Muscle layer of colon (tissue), 2 donors: ENCODE measurements at regions not wholly inside any gene's neighbourhood (a gene's known extent, or its start where the extent isn't known, plus 50 kb on each side); places are given as distances from the start of the nearest gene placed in this dataset.

Experiments used
- H3K27ac ChIP-seq: one replicate; pipeline ENCODE4 v1.7.0; 2013; ENCODE audit warnings: low read depth, mild to moderate bottlenecking, low read length, moderate library complexity
- H3K27me3 ChIP-seq, 2 donors: one replicate each; pipeline ENCODE4 v1.7.0; 2013; ENCODE audit warnings: low read length in 2 of 2, mild to moderate bottlenecking in 2 of 2; ENCODE audit not compliant: insufficient read depth in 2 of 2, control insufficient read depth in 1 of 2
- H3K36me3 ChIP-seq: one replicate; pipeline ENCODE4 v1.7.0; 2013; ENCODE audit warnings: mild to moderate bottlenecking, low read length; ENCODE audit not compliant: insufficient read depth
- H3K4me1 ChIP-seq: one replicate; pipeline ENCODE4 v1.7.0; 2013; ENCODE audit warnings: mild to moderate bottlenecking, low read length; ENCODE audit not compliant: insufficient read depth
- H3K4me3 ChIP-seq, 2 donors: one replicate each; pipeline ENCODE4 v1.7.0; 2013; ENCODE audit warnings: low read length in 2 of 2, low read depth in 1 of 2, mild to moderate bottlenecking in 1 of 2, moderate library complexity in 1 of 2
- H3K9ac ChIP-seq: one replicate; pipeline ENCODE4 v1.7.0; 2013; ENCODE audit warnings: low read length
- H3K9me3 ChIP-seq: one replicate; pipeline ENCODE4 v1.7.0; 2013; ENCODE audit warnings: mild to moderate bottlenecking, low read length
- donor health status: abdominal sarcoma.
- donor health status: Adenocarcinoma of cecum.

GRCh38 chr18:78743078-78743477 is 236.5 kb upstream of the SALL3 start:
- Histone ChIP-seq H3K27me3 (no peaks in the 10 kb centered on the region), H3K36me3 (no peaks in the 10 kb centered on the region)

DNA sequence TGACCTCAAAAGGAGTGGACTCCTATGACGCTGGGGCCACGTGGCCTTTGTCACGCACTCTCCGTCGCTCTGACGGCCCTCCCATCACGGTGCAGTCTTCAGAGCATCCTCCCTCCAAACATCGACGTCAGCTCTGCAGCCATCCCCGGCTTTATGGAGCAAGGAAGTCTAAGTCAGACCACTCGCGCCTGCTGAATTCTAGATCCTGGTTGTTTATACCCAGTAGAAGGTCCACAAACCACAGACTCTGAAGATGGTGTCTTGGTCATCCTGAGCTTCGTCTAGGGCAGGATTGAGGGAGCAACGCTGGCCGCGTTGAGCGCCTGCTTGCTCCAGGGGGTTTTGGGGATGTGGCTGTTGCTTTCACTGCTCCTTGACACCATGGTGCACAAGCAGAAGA is 228.0 kb upstream of the SALL3 start:
- Histone ChIP-seq H3K36me3 (no peaks in the 10 kb centered on the region), H3K9me3 (no peaks in the 10 kb centered on the region), H3K4me3 (no peak overlapping the region), H3K27ac (no peak overlapping the region), H3K4me1 (no peaks in the 10 kb centered on the region), H3K9ac (no peak overlapping the region), H3K27me3 (peaks cover 0 to 6% of the 10 kb centered on the region in 2 donors)

More at GRCh38 chr18:78743078-78743477, 236.5 kb upstream of the SALL3 start:
- Histone ChIP-seq H3K4me3 (no peak overlapping the region), H3K27ac (no peak overlapping the region), H3K4me1 (no peaks in the 10 kb centered on the region), H3K9me3 (no peaks in the 10 kb centered on the region), H3K9ac (no peak overlapping the region)

DNA sequence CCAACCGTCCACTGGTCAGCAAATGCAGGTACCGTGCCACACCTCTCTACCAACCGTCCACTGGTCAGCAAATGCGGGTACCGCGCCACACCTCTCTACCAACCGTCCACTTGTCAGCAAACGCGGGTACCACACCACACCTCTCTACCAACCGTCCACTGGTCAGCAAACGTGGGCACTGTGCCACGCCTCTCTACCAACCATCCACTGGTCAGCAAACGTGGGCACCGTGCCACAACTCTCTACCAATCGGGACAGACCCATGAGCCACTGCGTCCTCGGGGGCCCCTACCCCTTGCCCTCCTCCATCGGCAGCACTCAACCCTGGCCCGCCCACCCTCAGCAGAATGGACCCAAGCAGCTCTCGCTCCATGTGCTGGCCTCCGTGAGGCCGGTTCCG is 226.4 kb upstream of the SALL3 start:
- Histone ChIP-seq H3K4me3 (no peak overlapping the region), H3K4me1 (no peaks in the 10 kb centered on the region), H3K27ac (no peak overlapping the region), H3K36me3 (no peaks in the 10 kb centered on the region), H3K27me3 (peaks cover 0 to 6% of the 10 kb centered on the region in 2 donors), H3K9me3 (no peaks in the 10 kb centered on the region), H3K9ac (no peak overlapping the region)

GRCh38 chr18:78754311-78755043 is 225.1 kb upstream of the SALL3 start:
- H3K9ac ChIP-seq, result no peak overlapping the region
- H3K9me3 ChIP-seq, result no peaks in the 10 kb centered on the region
- no peaks in the 10 kb centered on the region for H3K4me1 ChIP-seq
- H3K27ac ChIP-seq, result no peak overlapping the region
- no peak overlapping the region for H3K4me3 ChIP-seq
- H3K36me3 ChIP-seq, result no peaks in the 10 kb centered on the region
- H3K27me3 ChIP-seq, result peaks cover 0 to 6% of the 10 kb centered on the region in 2 donors

GRCh38 chr18:78757014-78757413 is 222.6 kb upstream of the SALL3 start:
- no peak overlapping the region for H3K4me3 ChIP-seq
- no peak overlapping the region for H3K27ac ChIP-seq
- H3K4me1 ChIP-seq, result no peaks in the 10 kb centered on the region

DNA sequence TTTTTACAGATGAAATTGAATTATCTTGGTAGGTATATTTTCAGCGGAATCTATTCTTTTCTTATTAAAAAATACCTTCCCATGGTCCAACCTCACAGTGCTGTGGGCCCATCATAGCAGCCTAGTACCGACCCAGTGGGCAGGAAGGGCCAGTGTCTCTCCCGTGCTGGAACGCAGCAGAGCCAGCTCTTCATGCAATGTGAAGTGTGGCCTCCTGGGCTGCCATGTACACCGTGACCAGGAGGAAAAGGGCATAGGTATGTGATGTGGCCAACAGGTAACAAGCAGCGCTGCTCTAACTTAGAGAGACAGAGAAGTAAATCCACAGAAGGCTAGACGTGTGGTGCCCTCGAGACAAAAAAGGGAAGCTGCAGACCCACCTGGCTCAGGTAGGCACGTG is 221.1 kb upstream of the SALL3 start:
- no peaks in the 10 kb centered on the region for H3K36me3 ChIP-seq
- H3K27ac ChIP-seq, result no peak overlapping the region
- H3K27me3 ChIP-seq, result peaks cover 0 to 6% of the 10 kb centered on the region in 2 donors
- H3K9me3 ChIP-seq, result no peaks in the 10 kb centered on the region
- H3K9ac ChIP-seq, result no peak overlapping the region
- no peaks in the 10 kb centered on the region for H3K4me1 ChIP-seq
- H3K4me3 ChIP-seq, result no peak overlapping the region

More at GRCh38 chr18:78757014-78757413, 222.6 kb upstream of the SALL3 start:
- Histone ChIP-seq H3K27me3 (peaks cover 0 to 6% of the 10 kb centered on the region in 2 donors), H3K9ac (no peak overlapping the region), H3K36me3 (no peaks in the 10 kb centered on the region), H3K9me3 (no peaks in the 10 kb centered on the region)

DNA sequence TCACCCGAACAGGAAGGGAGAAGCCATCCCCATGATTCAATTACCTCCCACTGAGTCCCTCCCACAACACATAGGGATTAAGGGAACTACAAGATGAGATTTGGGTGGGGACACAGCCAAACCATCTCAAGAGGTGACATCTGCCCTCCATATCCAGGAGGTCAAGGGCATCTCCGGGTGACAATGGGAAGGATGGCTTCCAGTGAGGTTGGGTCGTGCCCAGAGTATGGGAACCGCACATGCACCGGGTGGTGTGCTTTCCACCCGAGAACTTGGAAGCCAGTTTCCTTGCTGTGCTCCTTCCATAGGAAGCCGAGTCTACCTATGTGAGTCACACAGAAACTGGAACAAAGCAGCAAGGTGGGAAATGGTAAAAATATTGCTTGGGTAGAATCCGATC is 216.9 kb upstream of the SALL3 start:
- Histone ChIP-seq H3K27ac (no peak overlapping the region), H3K9ac (no peak overlapping the region), H3K4me1 (no peaks in the 10 kb centered on the region), H3K36me3 (no peaks in the 10 kb centered on the region), H3K4me3 (no peak overlapping the region), H3K27me3 (no peaks in the 10 kb centered on the region), H3K9me3 (no peaks in the 10 kb centered on the region)

- Histone ChIP-seq H3K9me3 (no peaks in the 10 kb centered on the region), H3K9ac (no peak overlapping the region), H3K27ac (no peak overlapping the region), H3K36me3 (no peaks in the 10 kb centered on the region), H3K4me1 (no peaks in the 10 kb centered on the region), H3K4me3 (no peak overlapping the region), H3K27me3 (no peaks in the 10 kb centered on the region)
These were observed 215.1 kb upstream of the SALL3 start for GRCh38 chr18:78764544-78764943.

DNA sequence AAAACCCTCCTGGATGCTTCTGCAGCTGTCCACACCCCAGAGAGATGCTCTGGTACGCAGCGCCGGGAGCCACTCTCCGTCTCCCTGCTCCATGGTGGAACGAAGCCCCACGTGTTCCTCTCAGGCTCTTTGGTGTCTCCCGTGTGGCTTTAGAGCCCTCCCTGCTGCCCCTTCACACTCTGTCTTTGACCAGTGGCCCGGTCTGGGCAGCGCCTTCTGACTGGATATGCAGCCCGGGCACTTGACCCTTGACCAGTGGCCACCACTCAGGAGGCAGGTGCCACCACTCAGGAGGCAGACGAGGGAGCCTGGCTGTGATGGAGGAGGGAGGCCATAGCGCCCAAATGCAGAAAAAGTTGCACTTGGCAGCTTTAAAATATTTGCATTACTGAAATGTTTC is 214.5 kb upstream of the SALL3 start:
- Histone ChIP-seq H3K9me3 (no peaks in the 10 kb centered on the region), H3K9ac (no peak overlapping the region), H3K4me3 (no peak overlapping the region), H3K27ac (no peak overlapping the region), H3K27me3 (no peaks in the 10 kb centered on the region), H3K4me1 (no peaks in the 10 kb centered on the region), H3K36me3 (no peaks in the 10 kb centered on the region)

DNA sequence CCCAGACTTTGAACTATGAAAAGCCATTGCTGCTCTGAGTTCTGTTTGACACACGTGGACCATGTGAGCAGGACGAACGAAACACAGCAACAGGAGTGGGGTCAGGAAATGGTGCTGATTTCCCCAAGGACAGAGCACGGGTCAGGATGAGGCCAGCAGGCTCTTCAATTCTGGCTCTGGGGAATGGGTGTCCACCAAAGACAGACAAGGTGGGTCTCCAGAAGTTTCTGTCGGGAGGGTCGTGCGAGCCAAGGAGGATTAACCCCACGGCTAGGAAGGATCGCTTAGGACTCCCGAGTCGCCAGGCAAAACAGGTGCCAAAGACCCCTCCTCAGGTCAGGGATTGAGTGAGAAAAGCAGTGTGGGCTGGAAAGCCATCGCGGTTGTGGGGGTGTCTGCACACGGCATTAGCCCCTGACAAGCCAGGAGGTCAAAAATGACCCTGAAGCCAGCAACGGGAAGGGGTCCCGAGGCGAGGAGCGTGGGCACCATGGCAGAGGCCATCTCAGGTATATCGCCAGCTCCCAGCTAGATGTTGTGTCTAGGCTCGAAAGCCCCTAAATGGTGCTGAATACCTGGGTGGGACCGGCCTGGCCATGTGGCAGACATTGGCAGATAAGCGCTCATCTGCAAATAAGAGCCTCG is 213.9 kb upstream of the SALL3 start:
- peaks cover 0 to under 1% of the 10 kb centered on the region in 2 donors for H3K27me3 ChIP-seq
- H3K27ac ChIP-seq, result no peak overlapping the region
- no peaks in the 10 kb centered on the region for H3K4me1 ChIP-seq

GRCh38 chr18:78766651-78767533 is 212.7 kb upstream of the SALL3 start:
- no peak overlapping the region for H3K4me3 ChIP-seq
- H3K27me3 ChIP-seq, result peaks cover 0 to 5% of the 10 kb centered on the region in 2 donors
- H3K4me1 ChIP-seq, result no peaks in the 10 kb centered on the region
- H3K9ac ChIP-seq, result no peak overlapping the region
- H3K36me3 ChIP-seq, result no peaks in the 10 kb centered on the region
- H3K9me3 ChIP-seq, result no peaks in the 10 kb centered on the region
- H3K27ac ChIP-seq, result no peak overlapping the region

More for the DNA sequence above, 213.9 kb upstream of the SALL3 start:
- no peak overlapping the region for H3K9ac ChIP-seq
- no peaks in the 10 kb centered on the region for H3K9me3 ChIP-seq
- no peak overlapping the region for H3K4me3 ChIP-seq
- H3K36me3 ChIP-seq, result no peaks in the 10 kb centered on the region
